CD8-positive, alpha-beta memory T cell (primary cell): ENCODE measurements at regions not wholly inside any gene's neighbourhood (a gene's known extent, or its start where the extent isn't known, plus 50 kb on each side); places are given as distances from the start of the nearest gene placed in this dataset.
A peak's percentile ranks its signal among the peaks of the same experiment; 100 is the strongest.

Experiments used
- CTCF ChIA-PET: fragments of 350-600 bp; sonication (Branson Sonifier 250); formaldehyde crosslinking; loops from one replicate; lab custom pipeline; 2021; ENCODE audit warnings: antibody characterized with exemption; lab: Charles Lee
- POLR2A ChIA-PET: fragments of 350-600 bp; sonication (Branson Sonifier 250); formaldehyde crosslinking; loops from one replicate; lab custom pipeline; 2021; ENCODE audit warnings: antibody characterized with exemption; lab: Charles Lee
- DNase-seq, 5 donors: peaks; one replicate each; pipeline versions ENCODE4 v3.0.0 to v3.0.0-alpha.2; 2020 to 2022; ENCODE audit warnings: mixed read lengths in 1 of 5
- H3K27ac ChIP-seq: one replicate; pipeline ENCODE4 v1.7.0; 2013; ENCODE audit warnings: low read depth, mild to moderate bottlenecking, low read length, moderate library complexity
- H3K27me3 ChIP-seq: 2 replicates; pipeline ENCODE4 v1.7.0; 2013; ENCODE audit warnings: low read length, mild to moderate bottlenecking; ENCODE audit not compliant: insufficient read depth, poor library complexity, severe bottlenecking
- H3K36me3 ChIP-seq: 2 replicates; pipeline ENCODE4 v1.7.0; 2013; ENCODE audit warnings: mild to moderate bottlenecking, low read length, moderate library complexity; ENCODE audit not compliant: insufficient read depth
- H3K4me1 ChIP-seq: 2 replicates; pipeline ENCODE4 v1.7.0; 2013; ENCODE audit warnings: mild to moderate bottlenecking, low read length, moderate library complexity; ENCODE audit not compliant: insufficient read depth
- H3K4me3 ChIP-seq: 2 replicates; pipeline ENCODE4 v1.7.0; 2013; ENCODE audit warnings: mild to moderate bottlenecking, low read length
- H3K9me3 ChIP-seq: 2 replicates; pipeline ENCODE4 v1.7.0; 2013; ENCODE audit warnings: mild to moderate bottlenecking, low read length
- H3K27ac Mint-ChIP-seq, 8 donors: one replicate each; pipeline ENCODE4 v1.8.0; 2020 to 2021; ENCODE audit warnings: mixed read lengths in 8 of 8, mild to moderate bottlenecking in 6 of 8, inconsistent platforms in 3 of 8, moderate library complexity in 3 of 8
- H3K27me3 Mint-ChIP-seq, 2 donors: one replicate each; pipeline ENCODE4 v1.8.0; 2020 to 2021; ENCODE audit warnings: mixed read lengths in 2 of 2, mild to moderate bottlenecking in 1 of 2, moderate library complexity in 1 of 2
- H3K36me3 Mint-ChIP-seq, 3 donors: one replicate each; pipeline ENCODE4 v1.8.0; 2020 to 2021; ENCODE audit warnings: mixed read lengths in 3 of 3, inconsistent platforms in 1 of 3, mild to moderate bottlenecking in 1 of 3
- H3K4me1 Mint-ChIP-seq, 3 donors: one replicate each; pipeline ENCODE4 v1.8.0; 2020 to 2021; ENCODE audit warnings: mixed read lengths in 3 of 3, inconsistent platforms in 1 of 3, mild to moderate bottlenecking in 1 of 3
- H3K4me3 Mint-ChIP-seq, 7 donors: one replicate each; pipeline ENCODE4 v1.8.0; 2020 to 2021; ENCODE audit warnings: mixed read lengths in 7 of 7, mild to moderate bottlenecking in 6 of 7, moderate library complexity in 4 of 7, inconsistent platforms in 2 of 7
- H3K9me3 Mint-ChIP-seq, 5 donors: one replicate each; pipeline ENCODE4 v1.8.0; 2020 to 2022; ENCODE audit warnings: mixed read lengths in 5 of 5, mild to moderate bottlenecking in 3 of 5, moderate library complexity in 2 of 5, inconsistent platforms in 1 of 5

DNA sequence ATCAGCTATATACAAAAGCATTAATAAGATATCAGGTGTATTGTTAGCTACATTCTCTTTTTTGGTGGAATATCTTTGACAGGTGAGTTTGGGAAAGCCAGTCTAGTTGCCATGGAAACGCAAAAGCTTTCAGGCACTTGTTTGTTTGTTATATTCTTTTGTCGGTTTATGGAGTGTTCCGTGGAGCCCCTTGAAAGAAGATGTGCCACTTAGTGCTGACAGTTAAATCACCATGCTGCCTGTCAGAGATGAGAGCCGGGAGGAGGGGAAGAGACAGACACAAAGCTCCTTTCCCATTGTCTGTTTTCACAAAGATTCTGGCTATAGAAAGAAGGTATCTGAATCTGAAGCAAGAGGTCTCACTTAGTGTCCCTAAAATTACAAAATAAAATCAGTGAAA, 170.8 kb downstream of the SNAPC1 start:
- no peak overlapping the region for H3K27ac Mint-ChIP-seq
- ChIA-PET CTCF (interaction anchor here (1.0 kb wide), 1 partner anchor 8 kb away, joined by 3 read pairs; no protein-coding TSS in a partner anchor), POLR2A (no interaction called here)
- H3K4me3 Mint-ChIP-seq, result no peak overlapping the region
- no peaks in the 10 kb centered on the region for H3K4me1 ChIP-seq
- no peaks in the 10 kb centered on the region for H3K36me3 Mint-ChIP-seq
- no peaks in the 10 kb centered on the region for H3K9me3 Mint-ChIP-seq
- no peak for DNase-seq
- no peak overlapping the region for H3K27ac ChIP-seq
- peaks cover 13 to 31% of the 10 kb centered on the region in 2 donors for H3K27me3 Mint-ChIP-seq
- no peaks in the 10 kb centered on the region for H3K9me3 ChIP-seq
- H3K4me3 ChIP-seq, result no peak overlapping the region
- H3K4me1 Mint-ChIP-seq, result no peaks in the 10 kb centered on the region
- H3K36me3 ChIP-seq, result no peaks in the 10 kb centered on the region
- H3K27me3 ChIP-seq, result no peaks in the 10 kb centered on the region

- H3K27ac Mint-ChIP-seq, result no peak overlapping the region
- Histone ChIP-seq H3K27me3 (no peaks in the 10 kb centered on the region), H3K4me3 (no peak overlapping the region), H3K36me3 (no peaks in the 10 kb centered on the region), H3K27ac (no peak overlapping the region), H3K9me3 (no peaks in the 10 kb centered on the region), H3K4me1 (no peaks in the 10 kb centered on the region)
- no peaks in the 10 kb centered on the region for H3K36me3 Mint-ChIP-seq
- POLR2A ChIA-PET, result no interaction called here
- H3K4me1 Mint-ChIP-seq, result no peaks in the 10 kb centered on the region
- DNase-seq, result no peak
- H3K4me3 Mint-ChIP-seq, result no peak overlapping the region
- no peaks in the 10 kb centered on the region for H3K9me3 Mint-ChIP-seq
- CTCF ChIA-PET, result no interaction called here
- peaks cover 14 to 41% of the 10 kb centered on the region in 2 donors for H3K27me3 Mint-ChIP-seq
Measured at GRCh38 chr14:61934385-61934784, 172.2 kb downstream of the SNAPC1 start.

GRCh38 chr14:61939776-61940175, 177.6 kb downstream of the SNAPC1 start:
- peaks cover 15 to 57% of the 10 kb centered on the region in 2 donors for H3K27me3 Mint-ChIP-seq
- no peak overlapping the region for H3K27ac Mint-ChIP-seq
- no peaks in the 10 kb centered on the region for H3K4me1 Mint-ChIP-seq
- H3K4me1 ChIP-seq, result no peaks in the 10 kb centered on the region
- H3K9me3 Mint-ChIP-seq, result peaks cover 0 to 3% (median under 1%) of the 10 kb centered on the region in 5 donors
- ChIA-PET POLR2A (no interaction called here), CTCF (no interaction called here)
- H3K36me3 ChIP-seq, result no peaks in the 10 kb centered on the region
- no peaks in the 10 kb centered on the region for H3K27me3 ChIP-seq
- H3K27ac ChIP-seq, result no peak overlapping the region
- no peaks in the 10 kb centered on the region for H3K9me3 ChIP-seq
- no peaks in the 10 kb centered on the region for H3K36me3 Mint-ChIP-seq
- H3K4me3 ChIP-seq, result no peak overlapping the region
- DNase-seq, result no peak
- no peak overlapping the region for H3K4me3 Mint-ChIP-seq

DNA sequence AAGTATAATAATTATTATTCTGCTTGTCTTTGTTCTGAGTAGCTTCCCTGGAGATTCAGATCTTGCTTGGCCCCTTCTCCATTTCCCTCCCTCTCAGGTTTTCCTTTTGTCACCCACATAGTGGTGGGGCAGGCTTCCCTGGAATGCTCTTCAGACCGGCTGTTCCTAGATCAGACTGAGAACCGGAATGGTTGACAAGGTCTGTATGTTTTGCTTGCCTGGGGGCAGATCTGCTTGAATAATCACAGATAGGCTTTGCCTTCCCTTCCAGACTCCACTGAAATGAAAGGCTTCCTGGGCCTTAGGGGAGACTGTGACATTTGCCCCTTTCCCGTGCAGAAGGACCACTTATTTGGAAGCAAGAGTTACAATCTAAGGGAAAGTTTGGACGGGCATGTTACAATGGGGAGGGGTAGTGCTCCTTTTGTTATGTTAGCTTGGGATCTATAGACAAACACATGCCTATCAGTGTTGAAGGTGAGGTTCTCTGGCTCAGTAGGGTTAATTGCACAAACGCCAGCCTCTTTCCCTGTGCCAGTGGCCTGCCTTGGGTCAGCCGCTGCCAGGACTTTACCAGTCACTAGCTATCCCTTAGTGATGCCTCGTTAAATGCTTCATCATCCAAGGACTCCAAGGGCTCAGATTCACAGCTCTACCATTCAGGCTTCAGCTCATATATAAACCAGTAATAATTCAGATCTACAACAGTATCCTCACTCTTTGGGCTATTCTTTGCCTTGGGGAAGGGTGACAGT, 178.6 kb downstream of the SNAPC1 start:
- Histone ChIP-seq H3K27me3 (no peaks in the 10 kb centered on the region), H3K4me1 (no peaks in the 10 kb centered on the region), H3K27ac (no peak overlapping the region), H3K4me3 (no peak overlapping the region), H3K9me3 (no peaks in the 10 kb centered on the region), H3K36me3 (no peaks in the 10 kb centered on the region)
- Mint-ChIP-seq H3K4me1 (no peaks in the 10 kb centered on the region), H3K4me3 (no peak overlapping the region), H3K36me3 (no peaks in the 10 kb centered on the region), H3K9me3 (peaks cover 0 to 5% (median 3%) of the 10 kb centered on the region in 5 donors), H3K27me3 (peaks cover 16 to 52% of the 10 kb centered on the region in 2 donors), H3K27ac (peak overlapping the region in 1 of 8 donors; percentile 58)
- CTCF ChIA-PET, result no interaction called here
- no peak for DNase-seq
- POLR2A ChIA-PET, result no interaction called here

DNA sequence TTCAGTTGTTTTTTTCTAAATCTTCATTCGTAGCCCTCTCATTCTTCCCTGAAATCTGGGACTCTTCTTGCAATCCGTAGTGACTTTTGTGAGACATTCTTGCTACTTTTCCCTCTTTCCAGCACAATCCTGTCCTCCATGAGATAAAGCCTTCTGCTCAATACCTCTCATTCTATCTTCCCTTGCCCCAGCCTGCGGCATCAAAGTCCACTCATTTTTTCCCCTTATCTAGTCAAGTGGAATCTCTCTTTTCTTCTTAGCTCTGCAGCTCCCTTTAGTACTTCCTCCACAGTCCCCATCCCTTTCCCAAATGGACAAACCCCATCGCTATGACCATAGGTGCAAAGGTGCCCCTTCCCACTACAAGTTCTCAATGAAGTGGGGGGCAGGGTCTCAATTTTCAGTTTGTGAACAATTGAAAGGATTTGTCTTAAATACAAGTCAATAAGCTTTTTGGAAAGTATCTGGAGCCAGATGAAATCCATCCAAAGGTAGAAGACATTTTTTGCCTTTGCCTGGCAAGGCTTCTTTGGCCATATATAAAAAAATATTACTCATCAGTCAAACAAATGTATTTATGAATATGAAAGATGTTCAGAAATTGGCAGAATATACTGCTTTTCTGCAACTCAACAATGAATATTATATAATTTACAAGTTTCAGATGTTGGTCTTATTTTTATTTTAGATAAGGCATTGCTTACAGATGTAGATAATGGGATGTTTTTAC, 179.4 kb downstream of the SNAPC1 start:
- Histone ChIP-seq H3K4me3 (no peak overlapping the region), H3K36me3 (no peaks in the 10 kb centered on the region), H3K4me1 (no peaks in the 10 kb centered on the region), H3K27me3 (no peaks in the 10 kb centered on the region), H3K9me3 (no peaks in the 10 kb centered on the region), H3K27ac (no peak overlapping the region)
- CTCF ChIA-PET, result no interaction called here
- no peak overlapping the region for H3K27ac Mint-ChIP-seq
- H3K4me3 Mint-ChIP-seq, result no peak overlapping the region
- peaks cover 16 to 49% of the 10 kb centered on the region in 2 donors for H3K27me3 Mint-ChIP-seq
- H3K36me3 Mint-ChIP-seq, result no peaks in the 10 kb centered on the region
- peaks cover 0 to 7% (median 3%) of the 10 kb centered on the region in 5 donors for H3K9me3 Mint-ChIP-seq
- DNase-seq, result no peak
- POLR2A ChIA-PET, result no interaction called here
- no peaks in the 10 kb centered on the region for H3K4me1 Mint-ChIP-seq

DNA sequence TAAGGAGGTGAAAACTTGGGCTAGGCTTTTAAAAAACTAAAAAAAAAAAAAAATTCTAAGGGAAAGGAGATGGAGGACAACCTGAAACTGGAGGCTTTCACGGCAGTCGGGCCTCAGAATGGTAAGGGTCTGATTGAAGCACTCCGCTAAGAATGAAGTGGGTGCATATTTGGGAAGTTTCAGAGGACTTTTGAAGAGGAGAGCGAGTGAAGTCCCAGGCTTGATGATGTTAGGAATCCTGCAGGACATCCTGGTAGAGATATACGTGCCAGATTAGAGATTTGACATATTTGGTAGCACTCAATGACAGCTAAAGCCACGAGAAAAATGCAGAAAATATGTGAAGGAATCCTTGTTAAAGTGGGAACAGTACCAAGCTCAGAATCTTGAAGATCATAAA, 186.2 kb downstream of the SNAPC1 start:
- DNase-seq, result no peak
- ChIA-PET CTCF (no interaction called here), POLR2A (no interaction called here)

DNA sequence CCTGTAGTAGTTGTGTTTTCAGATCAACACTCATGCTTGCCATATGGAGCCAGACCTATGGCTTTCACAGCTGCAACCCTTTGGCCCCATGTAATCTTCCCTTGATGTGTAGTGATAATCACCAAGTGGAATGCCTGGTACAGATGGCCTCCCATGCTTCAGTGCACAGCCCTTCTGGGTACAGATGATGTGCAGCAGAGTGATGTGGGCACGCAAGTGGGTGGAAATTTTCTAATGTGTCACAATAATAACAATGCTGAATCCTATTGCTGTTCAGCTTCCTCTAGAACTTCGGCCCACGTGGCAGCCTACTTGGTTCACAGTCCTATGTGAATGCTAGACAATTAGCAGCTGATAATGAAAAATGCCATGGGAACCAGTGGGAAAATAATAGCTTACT, 188.1 kb downstream of the SNAPC1 start:
- Histone ChIP-seq H3K27ac (no peak overlapping the region), H3K9me3 (no peaks in the 10 kb centered on the region), H3K36me3 (no peaks in the 10 kb centered on the region), H3K4me3 (no peak overlapping the region), H3K4me1 (no peaks in the 10 kb centered on the region), H3K27me3 (no peaks in the 10 kb centered on the region)
- ChIA-PET POLR2A (no interaction called here), CTCF (no interaction called here)
- no peak for DNase-seq
- Mint-ChIP-seq H3K4me3 (no peak overlapping the region), H3K4me1 (no peaks in the 10 kb centered on the region), H3K9me3 (peaks cover 0 to 3% (median 0%) of the 10 kb centered on the region in 5 donors), H3K27me3 (peaks cover 6 to 15% of the 10 kb centered on the region in 2 donors), H3K27ac (no peak overlapping the region), H3K36me3 (no peaks in the 10 kb centered on the region)

More for the DNA sequence above, 186.2 kb downstream of the SNAPC1 start:
- no peaks in the 10 kb centered on the region for H3K4me1 ChIP-seq
- no peak overlapping the region for H3K27ac ChIP-seq
- Mint-ChIP-seq H3K4me3 (no peak overlapping the region), H3K27ac (no peak overlapping the region), H3K9me3 (peaks cover 0 to 7% (median 3%) of the 10 kb centered on the region in 5 donors), H3K36me3 (no peaks in the 10 kb centered on the region), H3K4me1 (no peaks in the 10 kb centered on the region), H3K27me3 (peaks cover 8 to 19% of the 10 kb centered on the region in 2 donors)
- H3K36me3 ChIP-seq, result no peaks in the 10 kb centered on the region
- H3K27me3 ChIP-seq, result no peaks in the 10 kb centered on the region
- no peaks in the 10 kb centered on the region for H3K9me3 ChIP-seq
- H3K4me3 ChIP-seq, result no peak overlapping the region

DNA sequence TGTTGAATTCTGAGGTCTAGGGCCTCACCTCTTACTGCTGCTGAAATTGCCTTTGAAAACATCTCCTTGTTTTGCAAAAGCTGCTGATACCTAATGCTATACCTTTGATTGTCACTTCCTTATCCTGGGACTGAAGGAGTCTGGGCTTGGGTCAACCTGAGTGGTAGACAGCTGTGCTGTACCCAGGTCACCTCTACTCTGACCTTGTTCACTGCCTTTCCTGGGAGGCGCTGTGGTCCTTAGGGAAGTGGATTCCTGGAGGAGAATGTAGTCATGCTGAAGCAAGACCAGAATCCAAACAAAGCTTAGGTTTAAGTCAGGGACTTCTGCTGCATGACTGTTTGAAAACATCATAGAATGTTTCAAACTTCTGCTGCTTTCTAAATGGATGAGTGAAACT, 191.4 kb downstream of the SNAPC1 start:
- CTCF ChIA-PET, result no interaction called here
- Histone ChIP-seq H3K9me3 (no peaks in the 10 kb centered on the region), H3K4me1 (no peaks in the 10 kb centered on the region), H3K27me3 (no peaks in the 10 kb centered on the region), H3K4me3 (no peak overlapping the region), H3K27ac (no peak overlapping the region), H3K36me3 (no peaks in the 10 kb centered on the region)
- Mint-ChIP-seq H3K4me3 (no peak overlapping the region), H3K27ac (no peak overlapping the region), H3K27me3 (peaks cover 7 to 17% of the 10 kb centered on the region in 2 donors), H3K4me1 (no peaks in the 10 kb centered on the region), H3K9me3 (peaks cover 0 to 3% (median 2%) of the 10 kb centered on the region in 5 donors), H3K36me3 (no peaks in the 10 kb centered on the region)
- POLR2A ChIA-PET, result no interaction called here
- no peak for DNase-seq
